WTC11 (cell line): ENCODE measurements at regions not wholly inside any gene's neighbourhood (a gene's known extent, or its start where the extent isn't known, plus 50 kb on each side); places are given as distances from the start of the nearest gene placed in this dataset.

Experiments used
- ATAC-seq: fragments of 200-7000 bp; cut with Tn5 transposase; 2 replicates; pipeline ENCODE4 v1.10.0; 2021; ENCODE audit warnings: mild to moderate bottlenecking, moderate library complexity
- CTCF ChIA-PET: fragments of 300-600 bp; sonication (Branson Sonifier 250); formaldehyde crosslinking; loops from one replicate; lab custom pipeline; 2021; ENCODE audit warnings: antibody characterized with exemption; lab: Charles Lee
- POLR2A ChIA-PET: fragments of 350-600 bp; sonication (Branson Sonifier 250); formaldehyde crosslinking; loops from one replicate; lab custom pipeline; 2021; ENCODE audit warnings: antibody characterized with exemption; lab: Charles Lee
- DNase-seq: peaks from one replicate; pipeline ENCODE4 v3.0.0; 2021; ENCODE audit warnings: low spot score
- H3K27ac Mint-ChIP-seq: 2 replicates; pipeline ENCODE4 v1.8.0; 2021; ENCODE audit warnings: mixed read lengths
- H3K27me3 Mint-ChIP-seq: 2 replicates; pipeline ENCODE4 v1.8.0; 2021; ENCODE audit warnings: low read depth, mild to moderate bottlenecking, moderate library complexity, mixed read lengths
- H3K36me3 Mint-ChIP-seq: 2 replicates; pipeline ENCODE4 v1.8.0; 2021; ENCODE audit warnings: mixed read lengths
- H3K4me1 Mint-ChIP-seq: 2 replicates; pipeline ENCODE4 v1.8.0; 2022; ENCODE audit warnings: mixed read lengths
- H3K4me3 Mint-ChIP-seq: 2 replicates; pipeline ENCODE4 v1.8.0; 2021; ENCODE audit warnings: mild to moderate bottlenecking, moderate library complexity, mixed read lengths
- H3K9me3 Mint-ChIP-seq: 2 replicates; pipeline ENCODE4 v1.8.0; 2021; ENCODE audit warnings: mixed read lengths
- ATF1 ChIP-seq: sonication (generic); formaldehyde crosslinking; IDR thresholded peaks from 2 replicates; pipeline ENCODE4 v1.8.1; 2023; ENCODE audit warnings: mild to moderate bottlenecking, moderate library complexity, missing genetic modification reagents
- CREM ChIP-seq: sonication (generic); formaldehyde crosslinking; IDR thresholded peaks from 2 replicates; pipeline ENCODE4 v1.8.1; 2022; ENCODE audit warnings: mild to moderate bottlenecking, missing genetic modification reagents, moderate library complexity
- ESRRA ChIP-seq: sonication (generic); formaldehyde crosslinking; IDR thresholded peaks from 2 replicates; pipeline ENCODE4 v1.8.1; 2022; ENCODE audit warnings: mild to moderate bottlenecking, missing genetic modification reagents, borderline replicate concordance
- FOXJ3 ChIP-seq: sonication (generic); formaldehyde crosslinking; IDR thresholded peaks from 2 replicates; pipeline ENCODE4 v1.9.0; 2021; ENCODE audit warnings: missing genetic modification reagents, mild to moderate bottlenecking, borderline replicate concordance
- MXD4 ChIP-seq: fragments of 250-450 bp; sonication (Bioruptor Pico); IDR thresholded peaks from 2 replicates; pipeline ENCODE4 v1.8.0; 2021; ENCODE audit warnings: mild to moderate bottlenecking, moderate library complexity, borderline replicate concordance
- MYBL2 ChIP-seq: sonication (generic); formaldehyde crosslinking; IDR thresholded peaks from 2 replicates; pipeline ENCODE4 v1.8.1; 2023; ENCODE audit warnings: mild to moderate bottlenecking, moderate library complexity, missing genetic modification reagents
- NFYB ChIP-seq: sonication (generic); formaldehyde crosslinking; conservative IDR thresholded peaks from 2 replicates; pipeline ENCODE4 v1.8.0; 2022; ENCODE audit warnings: low read depth, missing genetic modification reagents
- OVOL2 ChIP-seq: fragments of 250-450 bp; sonication (Bioruptor Pico); IDR thresholded peaks from 2 replicates; pipeline ENCODE4 v1.9.0; 2021; ENCODE audit warnings: mild to moderate bottlenecking, borderline replicate concordance
- ZNF219 ChIP-seq: sonication (generic); formaldehyde crosslinking; IDR thresholded peaks from 2 replicates; pipeline ENCODE4 v1.8.0; 2023; ENCODE audit warnings: missing genetic modification reagents, mild to moderate bottlenecking, borderline replicate concordance
- ZNF232 ChIP-seq: sonication (generic); formaldehyde crosslinking; IDR thresholded peaks from 2 replicates; pipeline ENCODE4 v1.8.0; 2022; ENCODE audit warnings: mild to moderate bottlenecking, missing genetic modification reagents
- ZNF263 ChIP-seq: sonication (generic); formaldehyde crosslinking; IDR thresholded peaks from 2 replicates; pipeline ENCODE4 v1.8.1; 2022; ENCODE audit warnings: low read depth, mild to moderate bottlenecking, moderate library complexity, missing genetic modification reagents
- ZNF317 ChIP-seq: sonication (generic); formaldehyde crosslinking; IDR thresholded peaks from 2 replicates; pipeline ENCODE4 v1.8.1; 2023; ENCODE audit warnings: low read depth, mild to moderate bottlenecking, moderate library complexity, missing genetic modification reagents, borderline replicate concordance
- ZNF396 ChIP-seq: fragments of 250-450 bp; sonication (Bioruptor Pico); IDR thresholded peaks from 2 replicates; pipeline ENCODE4 v1.8.0; 2021; ENCODE audit warnings: mild to moderate bottlenecking, moderate library complexity, borderline replicate concordance
- ZNF416 ChIP-seq: fragments of 250-450 bp; sonication (Bioruptor Pico); IDR thresholded peaks from 2 replicates; pipeline ENCODE4 v1.9.0; 2021; ENCODE audit warnings: mild to moderate bottlenecking, inconsistent platforms
- TF ChIP-seq, protein P1 (sequence below): sonication (generic); formaldehyde crosslinking; IDR thresholded peaks from 2 replicates; pipeline ENCODE4 v1.8.1; 2023; ENCODE audit warnings: mild to moderate bottlenecking, missing genetic modification reagents
- TF ChIP-seq, protein P2 (sequence below): sonication (generic); formaldehyde crosslinking; IDR thresholded peaks from 2 replicates; pipeline ENCODE4 v1.8.1; 2022; ENCODE audit warnings: low read depth, mild to moderate bottlenecking, moderate library complexity, missing genetic modification reagents, borderline replicate concordance
- TF ChIP-seq, protein P3 (sequence below): sonication (generic); formaldehyde crosslinking; IDR thresholded peaks from 2 replicates; pipeline ENCODE4 v1.8.0; 2022; ENCODE audit warnings: mild to moderate bottlenecking, missing genetic modification reagents
- TF ChIP-seq, protein P4 (sequence below): sonication (generic); formaldehyde crosslinking; IDR thresholded peaks from 2 replicates; pipeline ENCODE4 v1.8.1; 2023; ENCODE audit warnings: mild to moderate bottlenecking, missing genetic modification reagents, moderate library complexity
- TF ChIP-seq, protein P5 (sequence below): sonication (generic); formaldehyde crosslinking; IDR thresholded peaks from 2 replicates; pipeline ENCODE4 v1.8.0; 2023; ENCODE audit warnings: missing genetic modification reagents, mild to moderate bottlenecking, borderline replicate concordance

DNA sequence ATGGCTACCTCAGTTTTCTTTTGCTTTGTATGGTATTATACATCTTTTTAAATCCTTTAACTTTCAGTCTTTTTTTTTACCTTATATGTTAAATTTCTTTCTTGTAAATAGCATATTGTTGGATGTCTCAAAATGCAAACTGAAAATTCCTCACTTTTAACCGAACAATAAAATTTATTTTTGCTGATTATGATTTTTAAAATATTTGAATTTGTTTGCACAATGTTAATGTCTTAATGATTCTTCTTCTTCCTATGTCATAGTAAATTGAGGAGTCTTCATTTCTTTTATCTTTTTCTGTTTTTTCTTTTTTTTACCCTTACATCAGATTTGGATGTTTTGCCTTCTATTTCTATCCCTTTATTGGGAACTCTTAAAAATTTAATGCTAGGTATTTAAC lies 574.2 kb upstream of the CDH4 start:
- TF ChIP-seq MYBL2 (CRISPR knock-in tag) (no peak), ZNF317 (CRISPR knock-in tag) (no peak), FOXJ3 (CRISPR knock-in tag) (no peak), ATF1 (CRISPR knock-in tag) (no peak), ZNF219 (CRISPR knock-in tag) (no peak), OVOL2 (CRISPR knock-in tag) (no peak), CREM (CRISPR knock-in tag) (no peak), MXD4 (CRISPR knock-in tag) (no peak), ZNF396 (CRISPR knock-in tag) (no peak), NFYB (CRISPR knock-in tag) (no peak), ZNF232 (CRISPR knock-in tag) (no peak), ESRRA (CRISPR knock-in tag) (no peak), ZNF416 (CRISPR knock-in tag) (no peak), ZNF263 (CRISPR knock-in tag) (no peak)
- TF ChIP-seq, protein P1, sequence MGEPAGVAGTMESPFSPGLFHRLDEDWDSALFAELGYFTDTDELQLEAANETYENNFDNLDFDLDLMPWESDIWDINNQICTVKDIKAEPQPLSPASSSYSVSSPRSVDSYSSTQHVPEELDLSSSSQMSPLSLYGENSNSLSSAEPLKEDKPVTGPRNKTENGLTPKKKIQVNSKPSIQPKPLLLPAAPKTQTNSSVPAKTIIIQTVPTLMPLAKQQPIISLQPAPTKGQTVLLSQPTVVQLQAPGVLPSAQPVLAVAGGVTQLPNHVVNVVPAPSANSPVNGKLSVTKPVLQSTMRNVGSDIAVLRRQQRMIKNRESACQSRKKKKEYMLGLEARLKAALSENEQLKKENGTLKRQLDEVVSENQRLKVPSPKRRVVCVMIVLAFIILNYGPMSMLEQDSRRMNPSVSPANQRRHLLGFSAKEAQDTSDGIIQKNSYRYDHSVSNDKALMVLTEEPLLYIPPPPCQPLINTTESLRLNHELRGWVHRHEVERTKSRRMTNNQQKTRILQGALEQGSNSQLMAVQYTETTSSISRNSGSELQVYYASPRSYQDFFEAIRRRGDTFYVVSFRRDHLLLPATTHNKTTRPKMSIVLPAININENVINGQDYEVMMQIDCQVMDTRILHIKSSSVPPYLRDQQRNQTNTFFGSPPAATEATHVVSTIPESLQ (CRISPR knock-in tag) = no peak
- TF ChIP-seq, protein P2, sequence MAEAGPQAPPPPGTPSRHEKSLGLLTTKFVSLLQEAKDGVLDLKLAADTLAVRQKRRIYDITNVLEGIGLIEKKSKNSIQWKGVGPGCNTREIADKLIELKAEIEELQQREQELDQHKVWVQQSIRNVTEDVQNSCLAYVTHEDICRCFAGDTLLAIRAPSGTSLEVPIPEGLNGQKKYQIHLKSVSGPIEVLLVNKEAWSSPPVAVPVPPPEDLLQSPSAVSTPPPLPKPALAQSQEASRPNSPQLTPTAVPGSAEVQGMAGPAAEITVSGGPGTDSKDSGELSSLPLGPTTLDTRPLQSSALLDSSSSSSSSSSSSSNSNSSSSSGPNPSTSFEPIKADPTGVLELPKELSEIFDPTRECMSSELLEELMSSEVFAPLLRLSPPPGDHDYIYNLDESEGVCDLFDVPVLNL = no peak
- TF ChIP-seq, protein P3, sequence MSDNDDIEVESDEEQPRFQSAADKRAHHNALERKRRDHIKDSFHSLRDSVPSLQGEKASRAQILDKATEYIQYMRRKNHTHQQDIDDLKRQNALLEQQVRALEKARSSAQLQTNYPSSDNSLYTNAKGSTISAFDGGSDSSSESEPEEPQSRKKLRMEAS (CRISPR knock-in tag) = no peak
- TF ChIP-seq, protein P4, sequence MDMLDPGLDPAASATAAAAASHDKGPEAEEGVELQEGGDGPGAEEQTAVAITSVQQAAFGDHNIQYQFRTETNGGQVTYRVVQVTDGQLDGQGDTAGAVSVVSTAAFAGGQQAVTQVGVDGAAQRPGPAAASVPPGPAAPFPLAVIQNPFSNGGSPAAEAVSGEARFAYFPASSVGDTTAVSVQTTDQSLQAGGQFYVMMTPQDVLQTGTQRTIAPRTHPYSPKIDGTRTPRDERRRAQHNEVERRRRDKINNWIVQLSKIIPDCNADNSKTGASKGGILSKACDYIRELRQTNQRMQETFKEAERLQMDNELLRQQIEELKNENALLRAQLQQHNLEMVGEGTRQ (CRISPR knock-in tag) = no peak
- TF ChIP-seq, protein P5, sequence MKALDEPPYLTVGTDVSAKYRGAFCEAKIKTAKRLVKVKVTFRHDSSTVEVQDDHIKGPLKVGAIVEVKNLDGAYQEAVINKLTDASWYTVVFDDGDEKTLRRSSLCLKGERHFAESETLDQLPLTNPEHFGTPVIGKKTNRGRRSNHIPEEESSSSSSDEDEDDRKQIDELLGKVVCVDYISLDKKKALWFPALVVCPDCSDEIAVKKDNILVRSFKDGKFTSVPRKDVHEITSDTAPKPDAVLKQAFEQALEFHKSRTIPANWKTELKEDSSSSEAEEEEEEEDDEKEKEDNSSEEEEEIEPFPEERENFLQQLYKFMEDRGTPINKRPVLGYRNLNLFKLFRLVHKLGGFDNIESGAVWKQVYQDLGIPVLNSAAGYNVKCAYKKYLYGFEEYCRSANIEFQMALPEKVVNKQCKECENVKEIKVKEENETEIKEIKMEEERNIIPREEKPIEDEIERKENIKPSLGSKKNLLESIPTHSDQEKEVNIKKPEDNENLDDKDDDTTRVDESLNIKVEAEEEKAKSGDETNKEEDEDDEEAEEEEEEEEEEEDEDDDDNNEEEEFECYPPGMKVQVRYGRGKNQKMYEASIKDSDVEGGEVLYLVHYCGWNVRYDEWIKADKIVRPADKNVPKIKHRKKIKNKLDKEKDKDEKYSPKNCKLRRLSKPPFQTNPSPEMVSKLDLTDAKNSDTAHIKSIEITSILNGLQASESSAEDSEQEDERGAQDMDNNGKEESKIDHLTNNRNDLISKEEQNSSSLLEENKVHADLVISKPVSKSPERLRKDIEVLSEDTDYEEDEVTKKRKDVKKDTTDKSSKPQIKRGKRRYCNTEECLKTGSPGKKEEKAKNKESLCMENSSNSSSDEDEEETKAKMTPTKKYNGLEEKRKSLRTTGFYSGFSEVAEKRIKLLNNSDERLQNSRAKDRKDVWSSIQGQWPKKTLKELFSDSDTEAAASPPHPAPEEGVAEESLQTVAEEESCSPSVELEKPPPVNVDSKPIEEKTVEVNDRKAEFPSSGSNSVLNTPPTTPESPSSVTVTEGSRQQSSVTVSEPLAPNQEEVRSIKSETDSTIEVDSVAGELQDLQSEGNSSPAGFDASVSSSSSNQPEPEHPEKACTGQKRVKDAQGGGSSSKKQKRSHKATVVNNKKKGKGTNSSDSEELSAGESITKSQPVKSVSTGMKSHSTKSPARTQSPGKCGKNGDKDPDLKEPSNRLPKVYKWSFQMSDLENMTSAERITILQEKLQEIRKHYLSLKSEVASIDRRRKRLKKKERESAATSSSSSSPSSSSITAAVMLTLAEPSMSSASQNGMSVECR (CRISPR knock-in tag) = no peak
- TF ChIP-seq, all 79 proteins: peak for 0
- peaks cover 33% of the 10 kb centered on the region for H3K27me3 Mint-ChIP-seq
- CTCF ChIA-PET = no interaction called here

More for the DNA sequence above, 574.2 kb upstream of the CDH4 start:
- Mint-ChIP-seq H3K4me3 (no peak overlapping the region), H3K36me3 (peaks cover 8% of the 10 kb centered on the region), H3K9me3 (peaks cover 18% of the 10 kb centered on the region), H3K27ac (no peak overlapping the region), H3K4me1 (peaks cover 8% of the 10 kb centered on the region; the same call in 1 of the 2 replicates)
- no peak for DNase-seq
- ATAC-seq = no peak
- POLR2A ChIA-PET = no interaction called here
